H9 (cell line): ENCODE measurements at regions not wholly inside any gene's neighbourhood (a gene's known extent, or its start where the extent isn't known, plus 50 kb on each side); places are given as distances from the start of the nearest gene placed in this dataset.

Experiments used
- DNase-seq: peaks from one replicate; pipeline ENCODE4 v3.0.0-alpha.2; 2017
- H2AFZ ChIP-seq: one replicate; pipeline ENCODE4 v1.6.1; 2013; ENCODE audit warnings: mild to moderate bottlenecking, low read length, control low read depth, moderate library complexity
- H2AK5ac ChIP-seq: 2 replicates; pipeline ENCODE4 v1.6.1; 2013; ENCODE audit warnings: low read length, control low read depth, mixed read lengths; ENCODE audit not compliant: insufficient read length
- H2BK120ac ChIP-seq: one replicate; pipeline ENCODE4 v1.6.1; 2013; ENCODE audit warnings: low read depth, mild to moderate bottlenecking, low read length, control low read depth, inconsistent platforms; ENCODE audit not compliant: poor library complexity, severe bottlenecking
- H2BK12ac ChIP-seq: 2 replicates; pipeline ENCODE4 v1.6.1; 2013; ENCODE audit warnings: low read length, control low read depth, mixed read lengths, low read depth; ENCODE audit not compliant: insufficient read length
- H2BK15ac ChIP-seq: 2 replicates; pipeline ENCODE4 v1.6.1; 2013; ENCODE audit warnings: low read depth, low read length, control low read depth
- H2BK20ac ChIP-seq: one replicate; pipeline ENCODE4 v1.6.1; 2013; ENCODE audit warnings: low read depth, mild to moderate bottlenecking, low read length, control low read depth, inconsistent platforms; ENCODE audit not compliant: poor library complexity, severe bottlenecking
- H2BK5ac ChIP-seq: 2 replicates; pipeline ENCODE4 v1.6.1; 2013; ENCODE audit warnings: low read length, control low read depth, mixed read lengths; ENCODE audit not compliant: insufficient read length
- H3K14ac ChIP-seq: 2 replicates; pipeline ENCODE4 v1.6.1; 2013; ENCODE audit warnings: low read length, control low read depth; ENCODE audit not compliant: insufficient read depth
- H3K18ac ChIP-seq: 2 replicates; pipeline ENCODE4 v1.6.1; 2013; ENCODE audit warnings: low read depth, mild to moderate bottlenecking, mixed read lengths, low read length, control low read depth; ENCODE audit not compliant: insufficient read length
- H3K23ac ChIP-seq: 2 replicates; pipeline ENCODE4 v1.6.1; 2013; ENCODE audit warnings: low read length, control low read depth, mixed read lengths, low read depth; ENCODE audit not compliant: insufficient read length
- H3K23me2 ChIP-seq: 2 replicates; pipeline ENCODE4 v1.6.1; 2013; ENCODE audit warnings: low read depth, mild to moderate bottlenecking, mixed read lengths, low read length, control low read depth; ENCODE audit not compliant: insufficient read length, poor library complexity, severe bottlenecking
- H3K27ac ChIP-seq: 2 replicates; pipeline ENCODE4 v1.5.1; 2013; ENCODE audit warnings: low read length, control low read depth, mixed read lengths, low read depth; ENCODE audit not compliant: insufficient read length
- H3K27me3 ChIP-seq: 2 replicates; pipeline ENCODE4 v1.6.1; 2013; ENCODE audit warnings: low read length, control low read depth, inconsistent platforms; ENCODE audit not compliant: insufficient read depth
- H3K4ac ChIP-seq: 2 replicates; pipeline ENCODE4 v1.6.1; 2013; ENCODE audit warnings: low read depth, mild to moderate bottlenecking, control low read depth, inconsistent platforms, low read length, moderate library complexity
- H3K4me1 ChIP-seq: 2 replicates; pipeline ENCODE4 v1.6.1; 2013; ENCODE audit warnings: low read length, control low read depth, inconsistent platforms; ENCODE audit not compliant: insufficient read depth
- H3K4me2 ChIP-seq: 2 replicates; pipeline ENCODE4 v1.6.1; 2013; ENCODE audit warnings: low read length, control low read depth, mixed read lengths; ENCODE audit not compliant: insufficient read length, insufficient read depth
- H3K56ac ChIP-seq: 2 replicates; pipeline ENCODE4 v1.6.1; 2013; ENCODE audit warnings: low read depth, mild to moderate bottlenecking, mixed read lengths, low read length, control low read depth; ENCODE audit not compliant: insufficient read length
- H3K79me1 ChIP-seq: 2 replicates; pipeline ENCODE4 v1.6.1; 2013; ENCODE audit warnings: low read depth, mild to moderate bottlenecking, moderate library complexity, low read length, control low read depth, inconsistent platforms; ENCODE audit not compliant: insufficient read depth, poor library complexity, severe bottlenecking
- H3K79me2 ChIP-seq: 2 replicates; pipeline ENCODE4 v1.6.1; 2013; ENCODE audit warnings: low read length, control low read depth, inconsistent platforms; ENCODE audit not compliant: insufficient read depth
- H3K9ac ChIP-seq: 2 replicates; pipeline ENCODE4 v1.6.1; 2013; ENCODE audit warnings: low read length, control low read depth, mixed read lengths; ENCODE audit not compliant: insufficient read length; ENCODE audit errors: extremely low read depth
- H3K9me3 ChIP-seq: one replicate; pipeline ENCODE4 v1.6.1; 2013; ENCODE audit warnings: low read depth, low read length, inconsistent platforms; ENCODE audit not compliant: control insufficient read depth
- H3T11ph ChIP-seq: one replicate; pipeline ENCODE4 v1.6.1; 2013; ENCODE audit warnings: mild to moderate bottlenecking, low read length, control low read depth, inconsistent platforms
- H4K20me1 ChIP-seq: one replicate; pipeline ENCODE4 v1.6.1; 2013; ENCODE audit not compliant: control insufficient read depth, insufficient read length, insufficient read depth
- H4K5ac ChIP-seq: 2 replicates; pipeline ENCODE4 v1.6.1; 2013; ENCODE audit warnings: low read depth, mild to moderate bottlenecking, mixed read lengths, low read length, control low read depth; ENCODE audit not compliant: insufficient read length
- H4K8ac ChIP-seq: replicated peaks from 2 replicates; pipeline ENCODE4 v1.6.1; 2013; ENCODE audit warnings: low read length, control low read depth, mixed read lengths, low read depth; ENCODE audit not compliant: insufficient read length
- H4K91ac ChIP-seq: 2 replicates; pipeline ENCODE4 v1.6.1; 2013; ENCODE audit warnings: low read depth, mild to moderate bottlenecking, moderate library complexity, mixed read lengths, low read length, control low read depth; ENCODE audit not compliant: insufficient read length
- H3K27ac Mint-ChIP-seq, 3 experiments: 2 replicates in 2 of 3; 3 replicates in 1 of 3; pipeline ENCODE4 v1.8.0; 2020 to 2021; ENCODE audit warnings: mixed read lengths in 3 of 3, mild to moderate bottlenecking in 1 of 3, moderate library complexity in 1 of 3
- H3K27me3 Mint-ChIP-seq: 2 replicates; pipeline ENCODE4 v1.8.0; 2021; ENCODE audit warnings: low read depth, mild to moderate bottlenecking, moderate library complexity, mixed read lengths
- H3K36me3 Mint-ChIP-seq, 3 experiments: 2 replicates in 2 of 3; 3 replicates in 1 of 3; pipeline ENCODE4 v1.8.0; 2020 to 2021; ENCODE audit warnings: low read depth in 3 of 3, mixed read lengths in 3 of 3; ENCODE audit not compliant: insufficient read depth in 1 of 3
- H3K4me1 Mint-ChIP-seq, 2 experiments: 2 replicates each; pipeline ENCODE4 v1.8.0; 2020; ENCODE audit warnings: mixed read lengths in 2 of 2
- H3K4me3 Mint-ChIP-seq, 2 experiments: 2 replicates in 1 of 2; 3 replicates in 1 of 2; pipeline ENCODE4 v1.8.0; 2020 to 2021; ENCODE audit warnings: mild to moderate bottlenecking in 2 of 2, mixed read lengths in 2 of 2, moderate library complexity in 1 of 2
- H3K9me3 Mint-ChIP-seq, 2 experiments: 2 replicates in 1 of 2; 3 replicates in 1 of 2; pipeline ENCODE4 v1.8.0; 2020; ENCODE audit warnings: mild to moderate bottlenecking in 2 of 2, mixed read lengths in 2 of 2, moderate library complexity in 1 of 2
- WGBS: extraction: QIAGEN DNeasy Blood & Tissue Kit; methylation state at CpG from one replicate; pipeline ENCODE4 v1.1.7; 2013; ENCODE audit warnings: missing lambda C conversion rate, low lambda C conversion rate, mixed read lengths; ENCODE audit not compliant: insufficient read length; ENCODE audit errors: extremely low coverage; 5-methylcytosine and 5-hydroxymethylcytosine counted together
- TF ChIP-seq, protein P1 (sequence below): fragments of 200-600 bp; sonication (generic); conservative IDR thresholded peaks from 3 replicates; pipeline ENCODE4 v1.8.0; 2021; ENCODE audit warnings: antibody characterized with exemption, mild to moderate bottlenecking

GRCh38 chr13:69306766-69307165 is 800.9 kb upstream of the ATXN8OS start:
- H4K8ac ChIP-seq, result no peak overlapping the region
- Mint-ChIP-seq H3K27me3 (no peaks in the 10 kb centered on the region), H3K27ac (no peak overlapping the region), H3K9me3 (no peaks in the 10 kb centered on the region), H3K4me1 (no peaks in the 10 kb centered on the region), H3K4me3 (no peak overlapping the region), H3K36me3 (no peaks in the 10 kb centered on the region)
- H3K79me1 ChIP-seq, result no peaks in the 10 kb centered on the region
- no peaks in the 10 kb centered on the region for H3K23me2 ChIP-seq
- no peaks in the 10 kb centered on the region for H3K27me3 ChIP-seq
- H3K23ac ChIP-seq, result no peak overlapping the region
- no peak overlapping the region for H2BK15ac ChIP-seq
- no peak overlapping the region for H3K4ac ChIP-seq
- no CpG with 5 or more reads among the region's 1 CpG for WGBS
- no peak overlapping the region for H3T11ph ChIP-seq
- no peaks in the 10 kb centered on the region for H3K9me3 ChIP-seq
- H3K4me2 ChIP-seq, result no peak overlapping the region
- no peak overlapping the region for H3K27ac ChIP-seq
- no peak overlapping the region for H2BK20ac ChIP-seq
- DNase-seq, result no peak
- H2BK12ac ChIP-seq, result no peak overlapping the region
- no peaks in the 10 kb centered on the region for H3K4me1 ChIP-seq
- TF ChIP-seq, protein P1, sequence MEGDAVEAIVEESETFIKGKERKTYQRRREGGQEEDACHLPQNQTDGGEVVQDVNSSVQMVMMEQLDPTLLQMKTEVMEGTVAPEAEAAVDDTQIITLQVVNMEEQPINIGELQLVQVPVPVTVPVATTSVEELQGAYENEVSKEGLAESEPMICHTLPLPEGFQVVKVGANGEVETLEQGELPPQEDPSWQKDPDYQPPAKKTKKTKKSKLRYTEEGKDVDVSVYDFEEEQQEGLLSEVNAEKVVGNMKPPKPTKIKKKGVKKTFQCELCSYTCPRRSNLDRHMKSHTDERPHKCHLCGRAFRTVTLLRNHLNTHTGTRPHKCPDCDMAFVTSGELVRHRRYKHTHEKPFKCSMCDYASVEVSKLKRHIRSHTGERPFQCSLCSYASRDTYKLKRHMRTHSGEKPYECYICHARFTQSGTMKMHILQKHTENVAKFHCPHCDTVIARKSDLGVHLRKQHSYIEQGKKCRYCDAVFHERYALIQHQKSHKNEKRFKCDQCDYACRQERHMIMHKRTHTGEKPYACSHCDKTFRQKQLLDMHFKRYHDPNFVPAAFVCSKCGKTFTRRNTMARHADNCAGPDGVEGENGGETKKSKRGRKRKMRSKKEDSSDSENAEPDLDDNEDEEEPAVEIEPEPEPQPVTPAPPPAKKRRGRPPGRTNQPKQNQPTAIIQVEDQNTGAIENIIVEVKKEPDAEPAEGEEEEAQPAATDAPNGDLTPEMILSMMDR, result peak; percentile 32; the same call in 2 of the 3 replicates
- no peak overlapping the region for H3K9ac ChIP-seq
- no peak overlapping the region for H3K18ac ChIP-seq
- no peak overlapping the region for H2AK5ac ChIP-seq
- H3K14ac ChIP-seq, result no peak overlapping the region
- no peak overlapping the region for H4K91ac ChIP-seq
- H2BK5ac ChIP-seq, result no peak overlapping the region
- H4K5ac ChIP-seq, result no peak overlapping the region
- no peak overlapping the region for H3K56ac ChIP-seq
- no peak overlapping the region for H2BK120ac ChIP-seq
- H3K79me2 ChIP-seq, result no peaks in the 10 kb centered on the region
- H2AFZ ChIP-seq, result no peak overlapping the region
- no peaks in the 10 kb centered on the region for H4K20me1 ChIP-seq
